BJ (cell line): ENCODE measurements at regions not wholly inside any gene's neighbourhood (a gene's known extent, or its start where the extent isn't known, plus 50 kb on each side); places are given as distances from the start of the nearest gene placed in this dataset.
A peak's percentile ranks its signal among the peaks of the same experiment; 100 is the strongest.
"Not testable (repeated sequence)": the region's sequence is repeated elsewhere in the genome, so short reads cannot be mapped to it uniquely, and the experiment has no call there.

ENCODE experiments used
- CTCF ChIA-PET: fragments of 350-600 bp; formaldehyde crosslinking; extraction: SDS; loops from one replicate; lab custom pipeline; 2021; ENCODE audit warnings: antibody characterized with exemption, inconsistent platforms; lab: Yijun Ruan, JAX
- POLR2A ChIA-PET: fragments of 300-600 bp; sonication (Branson Sonifier 250); formaldehyde crosslinking; extraction: SDS; loops from one replicate; lab custom pipeline; 2021; ENCODE audit warnings: antibody characterized with exemption; lab: Charles Lee
- DNase-seq: peaks from one replicate; pipeline ENCODE4 v3.0.0-alpha.2; 2011; ENCODE audit warnings: low read depth
- H3K27me3 ChIP-seq: 2 replicates; pipeline ENCODE4 v1.6.0; 2011; ENCODE audit warnings: low read length; ENCODE audit not compliant: control insufficient read depth, insufficient read depth
- H3K36me3 ChIP-seq: 2 replicates; pipeline ENCODE4 v1.5.1; 2011; ENCODE audit warnings: low read length; ENCODE audit not compliant: control insufficient read depth, insufficient read depth
- H3K4me3 ChIP-seq: 2 replicates; pipeline ENCODE4 v1.5.1; 2011; ENCODE audit warnings: low read depth, mild to moderate bottlenecking, control low read depth, low read length
- CTCF ChIP-seq: IDR thresholded peaks from 2 replicates; pipeline ENCODE4 v1.5.1; 2011; ENCODE audit warnings: low read depth, mild to moderate bottlenecking, control low read depth, inconsistent platforms, low read length, moderate library complexity; ENCODE audit not compliant: insufficient read depth

DNA sequence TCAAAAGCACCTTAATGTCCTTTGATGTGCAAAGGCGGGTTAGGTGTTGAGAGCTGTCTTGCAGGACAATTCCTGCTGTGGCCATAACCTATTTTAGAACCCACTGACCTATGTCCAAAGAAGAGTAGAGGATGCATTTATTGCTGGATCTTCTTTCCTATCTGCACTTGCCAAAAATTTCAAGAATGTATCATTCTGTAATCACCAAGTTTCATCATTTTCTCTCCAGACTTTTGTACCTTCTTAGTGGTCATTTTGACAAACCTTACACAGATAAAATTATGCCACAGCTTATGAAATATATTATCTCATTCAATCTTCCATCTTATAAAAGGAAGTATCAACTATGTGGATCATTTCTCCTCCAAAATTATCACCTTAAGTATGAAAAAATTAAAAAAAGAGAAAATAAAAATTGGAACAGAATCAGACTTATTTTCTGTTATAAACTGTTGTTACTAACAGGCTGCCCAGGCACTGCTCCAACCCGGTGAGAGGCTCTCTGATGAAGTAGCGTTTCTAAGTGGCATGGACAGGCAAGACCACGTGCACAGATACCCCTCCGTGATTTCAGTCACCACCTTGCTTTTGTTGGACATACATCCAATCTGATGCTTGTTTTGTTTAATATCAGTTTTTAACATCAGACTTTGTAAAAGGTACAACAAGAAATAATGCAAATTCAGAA lies 559.9 kb upstream of the ID2 start:
- no peak for TF ChIP-seq CTCF
- H3K27me3 ChIP-seq = no peaks in the 10 kb centered on the region
- ChIA-PET POLR2A (no interaction called here), CTCF (interaction anchor here (0.6 to 1.2 kb wide), 2 partner anchors 695 to 952 kb away, joined by 3 read pairs; no protein-coding TSS in a partner anchor)
- no peaks in the 10 kb centered on the region for H3K36me3 ChIP-seq
- no peak overlapping the region for H3K4me3 ChIP-seq
- DNase-seq = peak; percentile 29

DNA sequence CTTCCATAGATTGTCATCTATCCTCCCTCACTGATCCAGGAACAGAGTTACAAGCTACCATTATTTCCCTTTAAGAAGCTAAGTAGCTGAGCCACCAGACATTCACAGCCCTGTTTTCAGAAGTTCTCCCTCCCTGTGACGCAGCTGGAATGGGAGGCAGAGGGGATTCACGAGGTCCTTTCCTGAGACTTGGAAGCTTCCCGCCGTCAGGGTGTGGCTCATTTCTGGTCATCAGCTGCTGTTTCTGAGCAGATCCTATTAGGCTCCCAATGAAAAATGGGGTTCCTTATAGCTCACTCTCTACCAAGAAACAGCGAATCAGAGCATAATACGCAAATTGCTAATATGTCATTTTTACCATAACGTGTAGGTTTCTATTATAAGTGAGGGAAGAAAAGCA lies 559.3 kb upstream of the ID2 start:
- H3K27me3 ChIP-seq = no peaks in the 10 kb centered on the region
- POLR2A ChIA-PET = no interaction called here
- no peak for TF ChIP-seq CTCF
- H3K36me3 ChIP-seq = no peaks in the 10 kb centered on the region
- no peak overlapping the region for H3K4me3 ChIP-seq
- CTCF ChIA-PET = interaction anchor here (0.6 to 1.2 kb wide), 2 partner anchors 15 to 951 kb away, joined by 3 read pairs; no protein-coding TSS in a partner anchor
- DNase-seq = no peak

DNA sequence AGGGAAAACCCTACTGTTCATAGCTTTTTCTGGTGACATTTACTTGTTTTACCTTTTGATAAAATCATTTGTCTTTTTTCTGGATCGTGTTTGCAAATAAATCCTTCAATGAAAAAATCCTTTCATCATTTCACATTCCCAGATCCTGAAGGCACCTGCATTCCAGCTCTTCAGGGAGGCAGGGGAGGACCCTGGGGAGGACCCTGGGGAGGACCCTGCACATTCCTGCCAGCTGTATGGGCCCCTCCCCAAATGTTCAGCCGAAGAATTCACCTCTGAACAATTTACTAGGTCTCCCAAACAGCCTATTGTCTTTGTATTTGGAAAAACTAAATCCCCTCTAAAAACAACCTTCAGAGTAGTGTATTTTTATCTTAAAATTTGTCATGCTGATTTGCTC lies 558.4 kb upstream of the ID2 start:
- Histone ChIP-seq H3K4me3 (no peak overlapping the region), H3K36me3 (no peaks in the 10 kb centered on the region), H3K27me3 (no peaks in the 10 kb centered on the region)
- ChIA-PET POLR2A (no interaction called here), CTCF (interaction anchor here (1.2 kb wide), 1 partner anchor 14 kb away, joined by 3 read pairs; no protein-coding TSS in a partner anchor)
- no peak for DNase-seq
- no peak for TF ChIP-seq CTCF

DNA sequence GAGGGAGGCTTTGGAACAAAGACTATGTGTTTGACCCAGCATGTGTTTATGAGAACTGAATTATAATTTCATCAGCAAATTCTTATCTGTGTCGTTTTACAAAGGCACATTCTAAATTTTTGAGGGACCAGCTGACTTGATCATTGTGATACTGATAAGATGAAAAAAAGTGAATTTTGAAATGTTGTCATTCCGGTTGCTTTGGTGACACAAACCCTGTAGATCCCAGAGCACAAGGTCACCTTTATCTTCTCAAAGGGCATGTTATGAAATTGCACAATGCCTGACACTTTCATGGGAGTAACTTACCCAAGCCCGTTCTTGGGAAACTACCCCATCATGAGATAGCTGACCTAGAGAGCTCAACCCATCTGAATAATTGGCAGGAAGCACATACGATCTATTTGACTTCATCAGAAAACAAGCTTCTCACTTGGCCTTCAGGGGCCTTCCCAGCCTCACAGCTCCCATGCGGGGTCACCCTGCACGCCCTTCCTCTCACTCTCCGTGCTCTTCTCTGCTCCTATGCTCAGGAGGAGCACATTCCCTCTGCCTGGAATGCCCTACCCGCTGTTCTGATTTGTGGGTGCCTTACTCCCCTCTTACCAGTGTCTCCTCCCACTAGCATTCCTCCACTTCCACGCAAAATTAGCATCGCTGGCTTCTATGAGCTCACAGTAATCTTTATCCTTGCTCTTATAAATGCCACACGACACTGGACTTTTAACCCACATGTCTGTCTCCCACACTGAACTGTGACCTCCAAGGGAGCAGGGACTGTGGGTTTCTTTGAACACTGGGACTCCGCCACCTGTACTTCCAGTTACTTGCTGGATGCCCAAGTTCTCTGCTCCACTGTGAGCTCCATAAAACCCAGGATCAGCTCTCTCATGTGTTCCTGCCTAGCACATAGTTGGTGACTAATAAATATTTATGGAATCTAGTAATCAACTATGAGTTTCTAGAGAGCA lies 555.8 kb upstream of the ID2 start:
- TF ChIP-seq CTCF = no peak
- Histone ChIP-seq H3K36me3 (no peaks in the 10 kb centered on the region), H3K4me3 (no peak overlapping the region), H3K27me3 (no peaks in the 10 kb centered on the region)
- ChIA-PET CTCF (no interaction called here), POLR2A (no interaction called here)
- DNase-seq = no peak

- no peaks in the 10 kb centered on the region for H3K27me3 ChIP-seq
- H3K4me3 ChIP-seq = no peak overlapping the region
- ChIA-PET POLR2A (no interaction called here), CTCF (no interaction called here)
- no peak for TF ChIP-seq CTCF
- no peak for DNase-seq
- no peaks in the 10 kb centered on the region for H3K36me3 ChIP-seq
Observed at GRCh38 chr2:8126783-8127182, 555.1 kb upstream of the ID2 start.

DNA sequence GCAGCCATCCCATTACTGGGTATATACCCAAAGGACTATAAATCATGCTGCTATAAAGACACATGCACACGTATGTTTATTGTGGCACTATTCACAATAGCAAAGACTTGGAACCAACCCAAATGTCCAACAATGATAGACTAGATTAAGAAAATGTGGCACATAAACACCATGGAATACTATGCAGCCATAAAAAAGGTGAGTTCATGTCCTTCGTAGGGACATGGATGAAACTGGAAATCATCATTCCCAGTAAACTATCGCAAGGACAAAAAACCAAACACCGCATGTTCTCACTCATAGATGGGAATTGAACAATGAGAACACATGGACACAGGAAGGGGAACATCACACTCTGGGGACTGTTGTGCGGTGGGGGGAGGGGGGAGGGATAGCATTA lies 550.4 kb upstream of the ID2 start:
- CTCF ChIA-PET, POLR2A ChIA-PET: not testable (repeated sequence)

More for the DNA sequence above, 550.4 kb upstream of the ID2 start:
- not testable (repeated sequence) for H3K27me3 ChIP-seq, H3K4me3 ChIP-seq, DNase-seq, H3K36me3 ChIP-seq
